ENCODE measurements at regions not wholly inside any gene's neighbourhood (a gene's known extent, or its start where the extent isn't known, plus 50 kb on each side); places are given as distances from the start of the nearest gene placed in this dataset.

- 0% methylated on average over 1 of the region's 1 CpG for WGBS (ENCODE audit: insufficient coverage, low coverage, missing lambda C conversion rate)
- Histone ChIP-seq H3K4me3 (no peak overlapping the region), H3K9me1 (ENCODE audit: control insufficient read depth, insufficient read depth, low read length) (no peaks in the 10 kb centered on the region), H3K4me1 (replicated peaks in 1 of 2; ENCODE audit: control insufficient read depth in 2 of 2, insufficient read depth in 2 of 2, low read length in 2 of 2) (no peaks in the 10 kb centered on the region), H2AFZ (ENCODE audit: low read depth, low read length) (no peak overlapping the region), H3K27ac (ENCODE audit: extremely low read depth, low read depth, low read length) (no peak overlapping the region), H3K9ac (ENCODE audit: insufficient read depth in 1 of 2, low read depth in 2 of 2, low read length in 2 of 2) (no peak overlapping the region), H3K9me3 (replicated peaks; ENCODE audit: control insufficient read depth, insufficient read depth, low read depth, low read length) (0 out of 2 replicates have a peak, but pooled peaks cover 3% of the 10 kb centered on the region), H4K20me1 (replicated peaks; ENCODE audit: control insufficient read depth, insufficient read depth, low read length) (no peaks in the 10 kb centered on the region), H3K79me2 (ENCODE audit: control insufficient read depth, insufficient read depth, low read length) (no peaks in the 10 kb centered on the region), H3K27me3 (ENCODE audit: control insufficient read depth in 2 of 2, insufficient read depth in 2 of 2, low read length in 2 of 2) (no peaks in the 10 kb centered on the region), H3K36me3 (ENCODE audit: control insufficient read depth, insufficient read depth, low read length) (no peaks in the 10 kb centered on the region), H3K4me2 (ENCODE audit: insufficient read depth, low read length) (no peak overlapping the region)
- TF ChIP-seq, protein P1, sequence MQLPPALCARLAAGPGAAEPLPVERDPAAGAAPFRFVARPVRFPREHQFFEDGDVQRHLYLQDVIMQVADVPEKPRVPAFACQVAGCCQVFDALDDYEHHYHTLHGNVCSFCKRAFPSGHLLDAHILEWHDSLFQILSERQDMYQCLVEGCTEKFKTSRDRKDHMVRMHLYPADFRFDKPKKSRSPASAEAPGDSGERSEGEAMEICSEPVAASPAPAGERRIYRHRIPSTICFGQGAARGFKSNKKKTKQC (CRISPR knock-in tag; IDR thresholded peaks at IDR 0.05), result no peak
- no peak for TF ChIP-seq MCM7 (IDR thresholded peaks at IDR 0.05)
- TF ChIP-seq, protein P2, sequence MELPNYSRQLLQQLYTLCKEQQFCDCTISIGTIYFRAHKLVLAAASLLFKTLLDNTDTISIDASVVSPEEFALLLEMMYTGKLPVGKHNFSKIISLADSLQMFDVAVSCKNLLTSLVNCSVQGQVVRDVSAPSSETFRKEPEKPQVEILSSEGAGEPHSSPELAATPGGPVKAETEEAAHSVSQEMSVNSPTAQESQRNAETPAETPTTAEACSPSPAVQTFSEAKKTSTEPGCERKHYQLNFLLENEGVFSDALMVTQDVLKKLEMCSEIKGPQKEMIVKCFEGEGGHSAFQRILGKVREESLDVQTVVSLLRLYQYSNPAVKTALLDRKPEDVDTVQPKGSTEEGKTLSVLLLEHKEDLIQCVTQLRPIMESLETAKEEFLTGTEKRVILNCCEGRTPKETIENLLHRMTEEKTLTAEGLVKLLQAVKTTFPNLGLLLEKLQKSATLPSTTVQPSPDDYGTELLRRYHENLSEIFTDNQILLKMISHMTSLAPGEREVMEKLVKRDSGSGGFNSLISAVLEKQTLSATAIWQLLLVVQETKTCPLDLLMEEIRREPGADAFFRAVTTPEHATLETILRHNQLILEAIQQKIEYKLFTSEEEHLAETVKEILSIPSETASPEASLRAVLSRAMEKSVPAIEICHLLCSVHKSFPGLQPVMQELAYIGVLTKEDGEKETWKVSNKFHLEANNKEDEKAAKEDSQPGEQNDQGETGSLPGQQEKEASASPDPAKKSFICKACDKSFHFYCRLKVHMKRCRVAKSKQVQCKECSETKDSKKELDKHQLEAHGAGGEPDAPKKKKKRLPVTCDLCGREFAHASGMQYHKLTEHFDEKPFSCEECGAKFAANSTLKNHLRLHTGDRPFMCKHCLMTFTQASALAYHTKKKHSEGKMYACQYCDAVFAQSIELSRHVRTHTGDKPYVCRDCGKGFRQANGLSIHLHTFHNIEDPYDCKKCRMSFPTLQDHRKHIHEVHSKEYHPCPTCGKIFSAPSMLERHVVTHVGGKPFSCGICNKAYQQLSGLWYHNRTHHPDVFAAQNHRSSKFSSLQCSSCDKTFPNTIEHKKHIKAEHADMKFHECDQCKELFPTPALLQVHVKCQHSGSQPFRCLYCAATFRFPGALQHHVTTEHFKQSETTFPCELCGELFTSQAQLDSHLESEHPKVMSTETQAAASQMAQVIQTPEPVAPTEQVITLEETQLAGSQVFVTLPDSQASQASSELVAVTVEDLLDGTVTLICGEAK (IDR thresholded peaks at IDR 0.05), result no peak
- TF ChIP-seq, protein P2 (CRISPR knock-in tag; IDR thresholded peaks at IDR 0.05), result no peak
- TF ChIP-seq ZNF224 (CRISPR knock-in tag; IDR thresholded peaks at IDR 0.05), result no peak
- TF ChIP-seq SMAD3 (CRISPR knock-in tag; conservative IDR thresholded peaks at IDR 0.05), result no peak
- no peak for TF ChIP-seq PHF8 (IDR thresholded peaks at IDR 0.05; ENCODE audit: borderline replicate concordance, low read length)
- TF ChIP-seq, protein P3, sequence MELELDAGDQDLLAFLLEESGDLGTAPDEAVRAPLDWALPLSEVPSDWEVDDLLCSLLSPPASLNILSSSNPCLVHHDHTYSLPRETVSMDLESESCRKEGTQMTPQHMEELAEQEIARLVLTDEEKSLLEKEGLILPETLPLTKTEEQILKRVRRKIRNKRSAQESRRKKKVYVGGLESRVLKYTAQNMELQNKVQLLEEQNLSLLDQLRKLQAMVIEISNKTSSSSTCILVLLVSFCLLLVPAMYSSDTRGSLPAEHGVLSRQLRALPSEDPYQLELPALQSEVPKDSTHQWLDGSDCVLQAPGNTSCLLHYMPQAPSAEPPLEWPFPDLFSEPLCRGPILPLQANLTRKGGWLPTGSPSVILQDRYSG (tag; conservative IDR thresholded peaks at IDR 0.05; ENCODE audit: low read depth), result no peak
- TF ChIP-seq CREM (IDR thresholded peaks at IDR 0.05; ENCODE audit: low read depth), result no peak
- no peak for TF ChIP-seq ZBTB8A (IDR thresholded peaks at IDR 0.05; ENCODE audit: partially characterized antibody)
- TF ChIP-seq SMARCE1 (IDR thresholded peaks at IDR 0.05), result no peak
- TF ChIP-seq MED1 (CRISPR knock-in tag; IDR thresholded peaks at IDR 0.05; ENCODE audit: borderline replicate concordance), result no peak
- no peak for TF ChIP-seq ZC3H11A (IDR thresholded peaks at IDR 0.05; ENCODE audit: low read depth, low read length)
- no peak for TF ChIP-seq SREBF1 (IDR thresholded peaks at IDR 0.05; ENCODE audit: borderline replicate concordance, low read depth, low read length)
- TF ChIP-seq PHF21A (IDR thresholded peaks at IDR 0.05; ENCODE audit: borderline replicate concordance, low read depth), result no peak
- no TSS peak for BruUV-seq (replicated peaks)
- in situ Hi-C loops (cut with MboI), result no loop called here
- intact Hi-C loops (cut with micrococcal nuclease), result no loop called here
- ChIA-PET POLR2A (no interaction called here), CTCF (ENCODE audit: low intra/inter-chr PET ratio) (no interaction called here)
- DNase-seq (ENCODE audit: extremely low read depth in 1 of 4, low spot score in 3 of 4), result no peak
- FAIRE-seq, result no peak
- ATAC-seq, result no peak
Measured at GRCh38 chr21:27715131-27715530, 748.2 kb upstream of the ADAMTS5 start.
